NB4 (cell line): ENCODE measurements at regions not wholly inside any gene's neighbourhood (a gene's known extent, or its start where the extent isn't known, plus 50 kb on each side); places are given as distances from the start of the nearest gene placed in this dataset.

Experiments
- DNase-seq: peaks from one replicate; pipeline ENCODE4 v3.0.0; 2010; ENCODE audit warnings: low read depth
- H3K4me3 ChIP-seq: one replicate; pipeline ENCODE4 v1.5.1; 2011; ENCODE audit warnings: mild to moderate bottlenecking, low read depth, low read length, moderate library complexity
- MYC ChIP-seq: IDR thresholded peaks from 2 replicates; pipeline ENCODE4 v1.6.1; 2011; ENCODE audit warnings: low read depth, low read length
- POLR2A ChIP-seq: IDR thresholded peaks from 2 replicates; pipeline ENCODE4 v1.6.1; 2011; ENCODE audit warnings: mild to moderate bottlenecking; ENCODE audit not compliant: insufficient read length; ENCODE audit errors: extremely low read depth
- TF ChIP-seq, protein P1 (sequence below): IDR thresholded peaks from one replicate; pipeline ENCODE4 v1.5.1; 2012; ENCODE audit warnings: low read depth, low read length
- TF ChIP-seq, protein P2 (sequence below): IDR thresholded peaks from 2 replicates; pipeline ENCODE4 v1.6.1; 2011; ENCODE audit warnings: low read depth, low read length

DNA sequence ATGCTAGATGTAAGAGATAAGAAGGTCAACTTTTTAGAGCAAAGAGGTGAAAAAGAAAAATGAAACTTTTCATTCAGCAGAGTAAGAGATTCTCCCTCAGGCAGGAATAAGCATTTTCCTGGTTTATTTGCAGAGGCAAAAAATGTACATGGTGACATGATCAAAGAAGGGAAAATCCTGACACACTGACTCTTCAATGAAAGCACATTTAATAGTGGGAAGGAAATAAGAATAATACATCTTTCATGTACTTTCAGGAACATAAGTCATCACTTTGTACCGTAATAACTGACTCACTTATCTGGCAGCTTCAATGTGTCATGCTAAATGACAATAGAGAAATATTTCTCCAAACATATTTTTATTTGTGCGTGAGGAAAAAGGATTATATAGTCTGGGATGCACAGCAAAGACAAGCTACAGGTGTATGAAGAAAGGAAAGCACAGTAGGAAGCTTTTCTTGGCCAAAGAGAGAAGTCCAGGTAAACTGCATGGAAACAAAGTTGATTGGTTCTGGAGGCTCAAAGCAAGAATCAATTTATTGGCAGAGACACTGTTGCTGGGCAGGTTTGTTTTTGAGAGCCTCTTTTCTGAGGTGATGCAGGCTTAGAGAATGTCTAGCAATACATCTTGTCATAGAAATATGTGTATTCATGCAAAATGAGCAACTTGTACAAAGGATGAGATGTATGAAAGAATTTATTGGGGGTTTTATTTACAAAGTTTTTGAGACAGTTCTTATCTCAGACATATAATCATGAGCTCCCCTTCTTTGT is 1409.0 kb downstream of the PLA2G4A start:
- TF ChIP-seq, protein P1, sequence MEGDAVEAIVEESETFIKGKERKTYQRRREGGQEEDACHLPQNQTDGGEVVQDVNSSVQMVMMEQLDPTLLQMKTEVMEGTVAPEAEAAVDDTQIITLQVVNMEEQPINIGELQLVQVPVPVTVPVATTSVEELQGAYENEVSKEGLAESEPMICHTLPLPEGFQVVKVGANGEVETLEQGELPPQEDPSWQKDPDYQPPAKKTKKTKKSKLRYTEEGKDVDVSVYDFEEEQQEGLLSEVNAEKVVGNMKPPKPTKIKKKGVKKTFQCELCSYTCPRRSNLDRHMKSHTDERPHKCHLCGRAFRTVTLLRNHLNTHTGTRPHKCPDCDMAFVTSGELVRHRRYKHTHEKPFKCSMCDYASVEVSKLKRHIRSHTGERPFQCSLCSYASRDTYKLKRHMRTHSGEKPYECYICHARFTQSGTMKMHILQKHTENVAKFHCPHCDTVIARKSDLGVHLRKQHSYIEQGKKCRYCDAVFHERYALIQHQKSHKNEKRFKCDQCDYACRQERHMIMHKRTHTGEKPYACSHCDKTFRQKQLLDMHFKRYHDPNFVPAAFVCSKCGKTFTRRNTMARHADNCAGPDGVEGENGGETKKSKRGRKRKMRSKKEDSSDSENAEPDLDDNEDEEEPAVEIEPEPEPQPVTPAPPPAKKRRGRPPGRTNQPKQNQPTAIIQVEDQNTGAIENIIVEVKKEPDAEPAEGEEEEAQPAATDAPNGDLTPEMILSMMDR: no peak
- TF ChIP-seq, protein P2, sequence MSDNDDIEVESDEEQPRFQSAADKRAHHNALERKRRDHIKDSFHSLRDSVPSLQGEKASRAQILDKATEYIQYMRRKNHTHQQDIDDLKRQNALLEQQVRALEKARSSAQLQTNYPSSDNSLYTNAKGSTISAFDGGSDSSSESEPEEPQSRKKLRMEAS: no peak
- TF ChIP-seq MYC: no peak
- no peak for TF ChIP-seq POLR2A
- no peak overlapping the region for H3K4me3 ChIP-seq
- DNase-seq: no peak

DNA sequence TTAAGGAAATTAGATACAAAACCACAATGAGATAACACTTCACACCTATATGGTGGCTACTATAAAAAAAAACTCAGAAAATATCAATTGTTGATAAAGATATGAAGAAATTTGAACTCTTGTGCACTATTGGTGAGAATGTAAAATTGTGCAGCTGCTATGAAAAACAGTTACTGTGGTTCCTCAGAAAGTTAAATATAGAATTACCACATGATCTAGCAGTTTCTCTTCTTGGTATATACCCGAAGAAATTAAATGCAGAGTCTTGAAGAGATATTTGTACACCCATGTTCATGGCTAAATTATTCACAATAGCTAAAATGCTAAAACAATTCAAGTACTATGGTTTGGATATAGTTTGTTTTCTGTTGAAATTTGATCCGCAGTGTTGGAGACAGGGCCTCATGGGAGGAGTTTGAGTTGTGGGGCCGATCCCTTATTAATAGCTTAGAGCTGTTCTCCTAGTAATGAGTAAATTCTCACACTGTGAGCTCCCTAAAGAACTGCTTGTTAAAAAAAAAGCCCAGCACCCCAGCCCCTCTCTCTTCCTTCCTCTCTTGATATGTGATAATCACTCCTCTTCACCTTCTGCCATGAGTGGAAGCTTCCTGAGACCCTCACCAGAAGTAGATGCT is 1412.1 kb downstream of the PLA2G4A start:
- H3K4me3 ChIP-seq: no peak overlapping the region
- no peak for TF ChIP-seq POLR2A
- TF ChIP-seq, protein P1: no peak
- TF ChIP-seq, protein P2: no peak
- no peak for TF ChIP-seq MYC
- DNase-seq: peak; percentile 2

DNA sequence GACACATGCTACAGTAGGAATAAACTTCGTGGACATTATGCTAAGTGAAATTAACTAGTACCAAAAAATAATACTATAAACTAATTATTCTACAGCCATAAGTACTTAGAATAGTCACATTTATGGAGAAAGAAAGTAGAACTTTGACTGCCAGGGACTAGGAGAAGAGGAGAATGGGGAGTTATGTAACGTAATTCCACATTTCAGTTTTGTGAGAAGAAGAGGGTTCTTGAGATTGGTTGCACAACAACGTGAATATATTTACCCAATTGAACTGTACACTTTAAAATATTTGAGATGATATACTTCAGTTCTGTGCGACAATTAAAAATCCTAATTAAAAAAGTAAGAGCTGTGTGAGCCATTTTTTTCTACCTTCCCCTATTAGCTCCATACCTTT is 1412.9 kb downstream of the PLA2G4A start:
- DNase-seq: no peak
- TF ChIP-seq MYC: no peak
- TF ChIP-seq, protein P2: no peak
- TF ChIP-seq, protein P1: no peak
- no peak for TF ChIP-seq POLR2A
- H3K4me3 ChIP-seq: no peak overlapping the region

DNA sequence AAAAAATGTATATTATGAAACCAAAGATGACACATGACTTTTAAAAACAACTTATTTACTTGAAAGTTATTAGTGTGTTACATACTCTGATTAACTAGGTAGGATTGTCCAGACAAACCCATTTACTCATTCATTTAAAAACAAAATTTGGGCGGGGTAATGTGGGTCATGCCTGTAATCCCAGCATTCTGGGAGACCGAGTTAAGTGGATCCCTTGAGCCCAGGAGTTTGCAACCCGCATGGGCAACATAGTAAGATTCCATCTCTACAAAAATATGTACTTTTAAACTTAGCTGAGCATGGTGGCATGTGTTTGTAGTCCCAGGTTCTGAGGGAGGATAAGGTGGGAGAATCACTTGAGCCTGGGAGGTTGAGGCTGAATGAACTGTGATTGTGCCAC is 1414.7 kb downstream of the PLA2G4A start:
- DNase-seq: no peak
- H3K4me3 ChIP-seq: no peak overlapping the region
- no peak for TF ChIP-seq POLR2A
- TF ChIP-seq, protein P1: no peak
- TF ChIP-seq, protein P2: no peak
- TF ChIP-seq MYC: no peak

DNA sequence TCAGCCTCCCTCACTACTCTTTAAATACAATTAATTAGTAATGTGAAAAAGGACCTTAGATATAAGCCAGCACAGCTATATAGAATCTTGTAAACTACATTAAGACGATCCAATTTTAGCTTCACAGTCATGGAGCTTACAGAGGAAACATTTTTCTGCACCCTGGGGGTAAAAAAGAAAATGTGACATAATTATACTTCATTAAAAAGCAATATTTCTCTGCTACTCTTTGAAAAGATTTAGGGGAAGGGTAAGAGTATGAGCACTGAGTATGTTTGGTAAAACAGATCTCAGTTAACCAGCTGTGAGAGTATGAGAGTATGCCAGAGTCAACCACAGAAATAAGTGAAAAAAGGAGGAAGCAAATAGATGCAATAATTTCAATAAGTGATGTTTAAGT is 1415.9 kb downstream of the PLA2G4A start:
- TF ChIP-seq MYC: no peak
- TF ChIP-seq, protein P2: no peak
- TF ChIP-seq, protein P1: no peak
- no peak for TF ChIP-seq POLR2A
- no peak overlapping the region for H3K4me3 ChIP-seq
- DNase-seq: no peak
